Peyer's patch (tissue), 4 donors: ENCODE measurements at regions not wholly inside any gene's neighbourhood (a gene's known extent, or its start where the extent isn't known, plus 50 kb on each side); places are given as distances from the start of the nearest gene placed in this dataset.

Experiments
- CTCF ChIP-seq, 6 experiments: fragments of 450-650 bp in 4 of 6; fragments of 200-600 bp in 2 of 6; sonication (generic) in 1 of 6; IDR thresholded peaks; one replicate each; pipeline ENCODE4 v1.5.1; 2017 to 2019; ENCODE audit warnings: antibody characterized with exemption in 6 of 6, mild to moderate bottlenecking in 3 of 6, moderate library complexity in 1 of 6
- POLR2A ChIP-seq, 2 donors: fragments of 450-650 bp; IDR thresholded peaks; one replicate each; pipeline ENCODE4 v1.5.1; 2017; ENCODE audit warnings: antibody characterized with exemption in 2 of 2, mild to moderate bottlenecking in 2 of 2, moderate library complexity in 2 of 2

DNA sequence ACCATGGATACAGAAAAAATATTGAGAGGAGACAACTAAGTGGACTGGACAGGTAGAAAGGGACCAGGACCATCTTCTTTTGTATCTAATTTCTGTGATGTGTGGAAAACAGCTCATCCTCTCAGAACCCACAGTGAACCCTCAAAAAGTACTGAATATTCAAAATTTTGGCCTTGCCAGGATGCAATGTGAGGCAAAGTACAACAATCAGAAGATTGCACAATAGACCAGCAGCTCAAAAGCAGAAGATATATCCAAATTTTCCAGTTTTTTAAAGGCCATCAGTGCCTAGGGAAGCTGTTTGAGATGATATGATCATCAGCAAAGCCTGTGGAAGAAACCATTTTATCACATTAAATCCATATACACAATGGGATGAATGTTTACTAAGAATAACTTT is 973.3 kb upstream of the MIR17HG start:
- no peak for TF ChIP-seq CTCF (IDR thresholded peaks at IDR 0.05)
- no peak for TF ChIP-seq POLR2A (IDR thresholded peaks at IDR 0.05)
